ENCODE measurements at regions not wholly inside any gene's neighbourhood (a gene's known extent, or its start where the extent isn't known, plus 50 kb on each side); places are given as distances from the start of the nearest gene placed in this dataset.

DNA sequence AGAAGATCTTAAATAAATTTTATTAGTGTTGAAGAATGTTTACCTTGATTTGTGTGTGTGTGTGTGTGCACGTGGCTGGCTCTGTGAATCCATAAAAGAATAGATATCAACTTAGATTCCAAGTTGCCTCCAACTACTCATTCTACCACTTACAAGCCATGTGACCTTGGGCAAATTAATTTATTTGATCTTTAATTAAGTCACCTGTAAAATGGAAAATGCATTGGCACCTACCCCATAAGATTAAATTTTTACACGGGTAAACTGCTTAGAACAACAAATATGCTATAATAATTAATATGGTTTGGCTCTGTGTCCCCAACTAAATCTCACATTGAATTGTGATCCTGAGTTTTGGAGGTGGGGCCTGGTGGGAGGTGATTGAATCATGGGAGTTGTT, 604.9 kb upstream of the NRG3 start:
- no peak overlapping the region for H3K4me3 ChIP-seq (replicated peaks; ENCODE audit: low read depth, low read length)
- TF ChIP-seq, protein P1, sequence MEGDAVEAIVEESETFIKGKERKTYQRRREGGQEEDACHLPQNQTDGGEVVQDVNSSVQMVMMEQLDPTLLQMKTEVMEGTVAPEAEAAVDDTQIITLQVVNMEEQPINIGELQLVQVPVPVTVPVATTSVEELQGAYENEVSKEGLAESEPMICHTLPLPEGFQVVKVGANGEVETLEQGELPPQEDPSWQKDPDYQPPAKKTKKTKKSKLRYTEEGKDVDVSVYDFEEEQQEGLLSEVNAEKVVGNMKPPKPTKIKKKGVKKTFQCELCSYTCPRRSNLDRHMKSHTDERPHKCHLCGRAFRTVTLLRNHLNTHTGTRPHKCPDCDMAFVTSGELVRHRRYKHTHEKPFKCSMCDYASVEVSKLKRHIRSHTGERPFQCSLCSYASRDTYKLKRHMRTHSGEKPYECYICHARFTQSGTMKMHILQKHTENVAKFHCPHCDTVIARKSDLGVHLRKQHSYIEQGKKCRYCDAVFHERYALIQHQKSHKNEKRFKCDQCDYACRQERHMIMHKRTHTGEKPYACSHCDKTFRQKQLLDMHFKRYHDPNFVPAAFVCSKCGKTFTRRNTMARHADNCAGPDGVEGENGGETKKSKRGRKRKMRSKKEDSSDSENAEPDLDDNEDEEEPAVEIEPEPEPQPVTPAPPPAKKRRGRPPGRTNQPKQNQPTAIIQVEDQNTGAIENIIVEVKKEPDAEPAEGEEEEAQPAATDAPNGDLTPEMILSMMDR (IDR thresholded peaks at IDR 0.05; ENCODE audit: low read length, missing control alignments), result no peak
- DNase-seq (ENCODE audit: low read depth), result no peak

DNA sequence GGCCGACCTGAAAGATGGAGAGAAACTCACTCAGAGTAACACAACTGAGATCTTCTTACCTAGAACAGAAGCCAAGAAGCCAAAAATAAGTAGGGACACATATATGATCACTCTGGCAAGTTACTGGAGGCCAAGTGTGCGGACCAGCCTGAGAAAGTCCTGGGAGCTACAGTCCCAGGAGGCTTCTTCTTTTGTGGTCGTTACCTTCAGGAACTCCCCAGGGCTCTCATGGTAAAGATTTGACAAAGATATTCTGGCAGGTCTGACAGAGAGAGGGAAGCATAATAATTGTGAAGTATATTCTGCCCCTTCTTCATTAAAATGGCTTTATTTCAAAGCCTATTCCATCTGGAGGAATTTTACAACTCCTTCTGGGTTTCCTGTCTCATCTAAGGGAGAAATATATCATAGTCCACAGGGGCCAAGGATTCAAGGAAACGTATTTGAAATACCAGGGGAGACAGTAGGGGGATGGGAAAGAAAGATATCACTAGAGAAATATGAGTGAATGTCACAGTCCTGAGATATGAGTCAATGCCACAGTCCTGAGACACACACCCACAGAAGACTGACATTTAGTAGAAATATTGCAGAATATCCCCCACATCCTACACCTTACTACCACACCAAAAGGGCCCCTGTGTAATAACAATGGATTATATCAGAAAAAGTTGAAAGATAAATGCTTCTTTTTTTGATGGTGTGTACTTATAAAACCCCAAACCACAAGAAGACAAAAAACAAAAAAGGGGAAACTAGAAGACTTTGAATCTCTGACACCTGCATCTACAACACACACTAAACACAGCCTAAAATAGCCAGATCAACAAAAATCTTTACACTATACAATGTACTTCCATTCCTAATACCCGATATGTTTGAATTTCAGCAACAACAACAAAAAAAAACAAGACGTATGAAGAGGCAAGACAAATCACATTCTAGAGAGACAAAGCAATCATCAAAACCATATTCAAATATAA, 594.2 kb upstream of the NRG3 start:
- H3K4me3 ChIP-seq (replicated peaks; ENCODE audit: low read depth, low read length), result no peak overlapping the region
- DNase-seq (ENCODE audit: low read depth), result no peak
- TF ChIP-seq, protein P1 (IDR thresholded peaks at IDR 0.05; ENCODE audit: low read length, missing control alignments), result no peak

DNA sequence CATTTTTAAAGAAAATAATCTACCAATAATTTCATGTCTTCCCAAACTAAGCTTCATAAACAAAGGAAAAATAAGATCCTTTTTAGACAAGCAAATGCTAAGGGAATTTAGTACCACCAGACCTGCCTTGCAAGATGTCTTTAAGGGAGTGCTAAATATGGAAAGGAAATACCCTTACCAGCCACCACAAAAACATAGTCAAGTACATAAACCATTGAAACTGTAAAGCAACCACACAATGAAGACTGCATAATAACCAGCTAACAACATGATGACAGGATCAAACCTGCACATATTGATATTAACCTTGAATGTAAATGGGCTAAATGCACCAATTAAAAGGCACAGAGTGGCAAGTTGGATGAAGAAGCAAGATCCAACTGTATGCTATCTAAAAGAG, 586.5 kb upstream of the NRG3 start:
- DNase-seq (ENCODE audit: low read depth), result no peak
- TF ChIP-seq, protein P1 (IDR thresholded peaks at IDR 0.05; ENCODE audit: low read length, missing control alignments), result no peak
- no peak overlapping the region for H3K4me3 ChIP-seq (replicated peaks; ENCODE audit: low read depth, low read length)

DNA sequence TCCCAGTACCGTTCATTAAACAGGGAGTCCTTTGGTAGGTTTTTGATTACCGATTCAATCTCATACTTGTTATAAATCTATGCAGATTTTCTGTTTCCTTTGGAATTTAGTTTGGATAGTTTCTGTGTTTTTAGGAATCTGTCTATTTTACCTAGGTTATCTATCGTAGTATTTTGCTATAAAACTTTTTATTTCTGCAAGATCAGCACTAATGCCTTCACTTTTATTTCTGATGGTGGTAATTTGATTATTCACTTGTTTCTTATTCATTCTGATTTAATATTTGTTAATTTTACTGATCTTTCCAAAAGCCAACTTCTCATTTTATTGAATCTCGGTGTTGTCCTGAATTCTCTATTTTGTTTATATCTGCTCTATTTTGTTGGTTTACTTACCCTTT, 577.7 kb upstream of the NRG3 start:
- TF ChIP-seq, protein P1 (IDR thresholded peaks at IDR 0.05; ENCODE audit: low read length, missing control alignments), result no peak
- no peak overlapping the region for H3K4me3 ChIP-seq (replicated peaks; ENCODE audit: low read depth, low read length)
- no peak for DNase-seq (ENCODE audit: low read depth)

DNA sequence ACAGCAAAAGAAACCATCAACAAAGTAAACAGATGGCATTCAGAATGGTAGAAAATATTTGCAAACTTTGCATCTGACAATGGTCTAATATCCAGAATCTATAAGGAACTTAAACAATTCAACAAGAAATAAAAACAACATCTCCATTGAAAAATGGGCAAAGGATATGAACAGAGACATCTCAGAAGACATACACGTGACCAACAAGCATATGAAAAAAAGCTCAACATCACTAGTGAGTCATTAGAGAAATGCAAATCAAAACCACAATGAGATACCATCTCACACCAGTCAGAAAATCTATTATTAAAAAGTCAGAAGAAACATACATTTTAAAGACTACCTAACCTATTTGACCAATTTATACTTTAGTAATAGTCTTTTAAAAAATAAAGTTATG, 571.3 kb upstream of the NRG3 start:
- no peak overlapping the region for H3K4me3 ChIP-seq (replicated peaks; ENCODE audit: low read depth, low read length)
- TF ChIP-seq, protein P1 (IDR thresholded peaks at IDR 0.05; ENCODE audit: low read length, missing control alignments), result no peak
- no peak for DNase-seq (ENCODE audit: low read depth)

DNA sequence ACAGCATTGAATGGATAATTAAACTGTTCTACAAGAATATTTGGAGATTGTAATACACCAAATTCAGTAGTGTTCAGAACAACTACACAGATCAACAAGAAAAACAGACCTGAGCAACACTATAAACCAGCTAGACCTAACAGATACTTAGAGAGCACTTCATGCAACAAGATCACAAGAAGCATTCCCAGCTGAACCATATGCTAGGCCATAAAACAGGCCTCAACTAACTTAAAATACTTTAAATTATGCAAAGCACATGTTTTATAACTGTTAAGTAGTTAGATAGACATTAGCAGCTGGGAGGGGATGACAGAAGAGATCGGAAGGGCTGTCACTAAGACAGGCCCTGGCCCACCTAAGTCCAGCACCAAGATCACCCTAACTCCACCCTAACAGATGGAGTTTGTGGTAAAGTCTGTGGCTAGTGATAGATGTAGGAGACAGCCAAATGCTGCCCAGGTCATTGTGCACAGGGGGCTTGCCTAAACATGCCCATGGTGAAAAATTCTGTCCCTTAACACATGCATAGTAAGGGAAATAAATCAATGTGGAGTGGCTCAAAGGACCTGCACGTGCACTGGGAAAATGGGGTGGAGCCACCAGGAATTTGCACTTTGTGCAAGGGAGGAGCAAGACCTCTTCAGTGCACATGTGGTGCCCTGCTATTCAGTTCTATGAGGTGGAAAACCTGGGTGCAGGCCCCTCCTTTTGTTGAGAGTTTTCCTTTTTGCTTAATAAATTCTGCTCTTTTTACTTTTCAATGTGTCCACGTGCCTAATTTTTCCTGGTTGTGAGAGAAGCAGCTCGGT, 567.8 kb upstream of the NRG3 start:
- TF ChIP-seq, protein P1 (IDR thresholded peaks at IDR 0.05; ENCODE audit: low read length, missing control alignments), result no peak
- DNase-seq (ENCODE audit: low read depth), result no peak
- H3K4me3 ChIP-seq (replicated peaks; ENCODE audit: low read depth, low read length), result no peak overlapping the region
